ENCODE measurements at regions not wholly inside any gene's neighbourhood (a gene's known extent, or its start where the extent isn't known, plus 50 kb on each side); places are given as distances from the start of the nearest gene placed in this dataset.

DNA sequence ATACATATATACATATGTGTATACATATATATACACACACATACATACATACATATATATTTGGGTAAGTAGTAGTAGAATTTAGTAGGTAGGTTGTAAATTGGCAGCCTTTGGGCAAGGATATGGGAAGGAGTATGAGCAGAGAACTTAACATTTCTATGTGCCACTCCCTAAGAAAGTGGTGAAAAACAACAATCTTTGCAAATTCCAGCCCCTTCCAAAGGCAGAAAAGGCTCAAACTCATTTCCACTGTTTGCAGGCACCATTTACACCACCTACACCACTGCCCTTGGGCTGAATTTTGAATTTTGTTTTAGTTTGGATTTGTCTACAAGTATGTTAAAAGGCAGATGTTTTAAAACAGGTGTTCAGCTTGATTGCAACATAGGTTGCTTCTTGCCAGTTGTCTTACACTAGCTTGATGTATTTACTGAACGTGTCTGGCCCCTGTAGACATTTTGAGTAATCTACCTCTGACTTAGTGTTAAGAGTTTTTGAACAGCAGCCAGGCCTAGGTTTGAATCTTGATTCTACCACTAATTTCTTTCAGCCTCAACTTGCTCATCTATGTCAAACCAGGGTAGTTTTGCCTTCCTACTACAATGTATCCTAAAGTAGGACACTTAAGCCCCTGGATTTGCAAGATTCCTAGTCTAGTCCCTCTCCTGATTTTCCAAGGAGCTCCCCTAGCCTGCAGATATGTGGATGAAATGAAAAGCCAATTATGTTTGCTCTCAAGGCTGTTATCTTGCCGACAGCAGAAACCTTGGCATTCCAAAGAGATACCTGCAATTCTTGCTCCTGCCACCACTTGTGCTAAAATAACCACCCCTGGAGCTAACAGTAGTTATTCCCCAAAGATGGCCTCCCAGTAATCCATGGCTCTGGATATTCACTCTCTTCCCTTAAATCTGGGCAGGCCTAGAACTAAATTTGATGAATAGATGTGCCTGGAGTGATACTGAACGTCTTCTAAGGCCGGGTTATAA is 156.2 kb upstream of the SLC44A1 start:
- no peak for TF ChIP-seq GATA2 (IDR thresholded peaks at IDR 0.05; ENCODE audit: low read depth, low read length)
- no peak for TF ChIP-seq GATA3 (IDR thresholded peaks at IDR 0.05; ENCODE audit: low read depth, low read length)

DNA sequence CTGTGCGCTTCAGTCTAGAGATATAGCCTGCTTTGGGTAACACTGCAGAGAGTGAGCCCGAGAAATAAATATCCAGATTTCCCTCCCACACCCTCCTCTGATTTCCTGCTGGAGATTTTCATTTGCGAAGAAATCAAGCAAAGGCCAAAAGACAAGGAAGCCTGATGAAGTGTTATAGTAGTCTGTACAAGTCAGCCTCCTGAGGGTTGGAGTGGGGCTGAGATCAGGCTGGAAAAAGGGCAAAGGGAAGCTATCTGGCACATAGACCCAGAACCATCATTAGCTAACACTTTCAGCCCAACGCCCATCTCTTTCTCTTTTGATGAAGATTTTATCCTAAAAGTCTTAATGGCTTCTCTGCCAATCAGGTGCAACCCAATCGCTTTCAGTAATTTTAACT is 154.6 kb upstream of the SLC44A1 start:
- TF ChIP-seq GATA2 (IDR thresholded peaks at IDR 0.05; ENCODE audit: low read depth, low read length) (no peak), GATA3 (IDR thresholded peaks at IDR 0.05; ENCODE audit: low read depth, low read length) (no peak)

DNA sequence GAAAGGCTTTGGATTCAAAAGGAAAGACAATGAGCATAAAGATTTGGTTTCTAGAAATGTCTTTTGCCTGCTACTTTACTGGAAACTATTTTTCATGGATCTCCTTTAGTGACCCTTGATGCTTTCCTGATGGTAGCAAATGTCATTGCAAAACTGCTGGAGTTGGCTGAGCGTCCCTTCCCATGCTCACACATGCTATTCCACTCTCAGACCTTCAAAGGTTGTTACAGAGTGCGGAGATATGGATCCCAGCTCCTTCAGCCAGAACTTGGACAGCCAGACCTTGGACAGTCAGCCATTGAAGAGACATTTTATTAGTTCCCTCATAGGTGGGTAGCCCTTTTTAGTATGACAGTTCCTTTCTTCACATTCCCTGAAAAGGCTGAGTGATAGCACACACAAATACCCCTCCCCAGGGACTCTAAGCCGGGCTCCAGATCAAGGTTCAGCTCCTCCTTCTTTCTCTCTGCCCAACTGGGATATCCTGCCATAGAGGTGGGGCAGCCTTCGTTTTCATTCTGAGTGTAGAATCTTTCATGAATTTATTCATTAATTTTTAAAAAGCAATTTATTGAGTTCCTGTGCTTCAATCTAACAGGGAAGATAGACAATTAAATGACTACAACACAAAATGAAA is 153.3 kb upstream of the SLC44A1 start:
- TF ChIP-seq GATA2 (IDR thresholded peaks at IDR 0.05; ENCODE audit: low read depth, low read length): no peak
- no peak for TF ChIP-seq GATA3 (IDR thresholded peaks at IDR 0.05; ENCODE audit: low read depth, low read length)

DNA sequence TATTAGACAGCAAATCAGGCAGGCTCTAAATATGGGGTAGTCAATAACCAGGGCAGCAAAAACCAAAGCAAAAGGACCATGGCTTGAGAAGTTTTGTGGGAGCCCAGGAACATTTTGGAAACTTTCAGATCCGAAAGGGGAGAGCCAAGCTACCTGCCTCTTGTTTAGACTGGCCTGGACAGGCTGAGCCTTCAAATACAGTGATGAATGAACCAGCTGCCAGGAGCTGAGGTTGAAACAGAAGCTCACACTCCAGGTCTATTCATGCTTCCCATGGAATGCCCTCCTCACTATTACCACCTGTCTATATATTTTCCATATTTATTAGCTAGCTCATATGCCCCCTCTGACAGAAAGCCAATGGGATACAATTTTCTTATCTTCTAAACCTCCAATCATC is 150.8 kb upstream of the SLC44A1 start:
- no peak for TF ChIP-seq GATA2 (IDR thresholded peaks at IDR 0.05; ENCODE audit: low read depth, low read length)
- TF ChIP-seq GATA3 (IDR thresholded peaks at IDR 0.05; ENCODE audit: low read depth, low read length): no peak

DNA sequence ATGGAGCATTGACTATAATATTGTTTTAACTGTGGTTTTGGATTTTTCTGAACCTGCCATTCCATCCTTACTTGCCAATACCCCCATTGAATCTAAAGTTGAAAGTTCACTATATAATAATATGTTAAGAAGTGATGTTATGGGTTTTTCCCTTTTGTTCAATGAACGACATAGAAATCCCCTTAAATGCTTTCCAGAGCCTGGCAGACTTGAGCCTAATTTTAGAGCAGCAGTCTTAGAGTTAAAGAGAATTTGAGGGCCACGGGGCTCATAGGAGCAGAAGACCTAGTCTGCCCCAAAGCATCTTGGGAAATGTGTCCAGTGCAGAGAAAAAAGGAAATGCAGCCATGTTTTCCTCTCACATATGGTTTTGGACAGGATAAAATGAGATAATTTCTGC is 146.1 kb upstream of the SLC44A1 start:
- TF ChIP-seq GATA3 (IDR thresholded peaks at IDR 0.05; ENCODE audit: low read depth, low read length) (no peak), GATA2 (IDR thresholded peaks at IDR 0.05; ENCODE audit: low read depth, low read length) (no peak)

DNA sequence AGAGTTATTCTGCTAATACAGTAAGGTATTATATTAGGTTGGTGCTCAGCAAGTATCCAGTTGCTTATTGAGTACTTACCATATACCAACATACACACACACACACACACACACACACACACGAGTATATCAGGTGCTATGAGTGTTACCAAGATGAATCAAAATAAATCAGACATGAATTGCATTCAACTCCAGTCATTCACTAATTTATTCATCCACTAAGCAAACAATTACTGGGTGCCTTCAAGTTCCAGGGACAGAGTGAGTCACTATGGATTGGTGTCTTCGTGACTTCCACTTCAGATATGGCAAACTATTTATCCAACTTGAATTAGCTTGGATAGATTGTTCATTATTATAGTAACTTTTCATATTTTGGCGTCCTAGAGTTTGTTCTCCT is 140.7 kb upstream of the SLC44A1 start:
- TF ChIP-seq GATA3 (IDR thresholded peaks at IDR 0.05; ENCODE audit: low read depth, low read length) (no peak), GATA2 (IDR thresholded peaks at IDR 0.05; ENCODE audit: low read depth, low read length) (no peak)

DNA sequence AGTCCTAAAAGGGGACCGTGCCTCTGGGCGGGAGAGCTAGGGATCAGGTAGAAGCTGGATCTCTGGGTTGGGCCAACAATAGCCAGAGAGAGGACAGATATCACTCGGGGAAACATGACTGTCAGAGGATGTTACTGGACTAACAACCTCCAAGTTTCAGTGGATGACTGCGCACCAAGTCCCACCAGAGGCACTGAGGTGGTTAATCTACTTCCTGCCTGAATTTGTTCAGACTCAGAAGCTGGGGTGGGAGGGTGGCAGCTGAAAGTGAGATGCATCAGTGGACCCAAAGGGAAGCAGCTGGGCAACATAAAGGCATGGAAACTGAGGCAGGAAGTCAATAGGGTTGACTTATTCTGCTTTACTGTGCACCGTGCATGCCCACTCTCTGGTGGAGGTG is 130.1 kb upstream of the SLC44A1 start:
- no peak for TF ChIP-seq GATA3 (IDR thresholded peaks at IDR 0.05; ENCODE audit: low read depth, low read length)
- TF ChIP-seq GATA2 (IDR thresholded peaks at IDR 0.05; ENCODE audit: low read depth, low read length): no peak

DNA sequence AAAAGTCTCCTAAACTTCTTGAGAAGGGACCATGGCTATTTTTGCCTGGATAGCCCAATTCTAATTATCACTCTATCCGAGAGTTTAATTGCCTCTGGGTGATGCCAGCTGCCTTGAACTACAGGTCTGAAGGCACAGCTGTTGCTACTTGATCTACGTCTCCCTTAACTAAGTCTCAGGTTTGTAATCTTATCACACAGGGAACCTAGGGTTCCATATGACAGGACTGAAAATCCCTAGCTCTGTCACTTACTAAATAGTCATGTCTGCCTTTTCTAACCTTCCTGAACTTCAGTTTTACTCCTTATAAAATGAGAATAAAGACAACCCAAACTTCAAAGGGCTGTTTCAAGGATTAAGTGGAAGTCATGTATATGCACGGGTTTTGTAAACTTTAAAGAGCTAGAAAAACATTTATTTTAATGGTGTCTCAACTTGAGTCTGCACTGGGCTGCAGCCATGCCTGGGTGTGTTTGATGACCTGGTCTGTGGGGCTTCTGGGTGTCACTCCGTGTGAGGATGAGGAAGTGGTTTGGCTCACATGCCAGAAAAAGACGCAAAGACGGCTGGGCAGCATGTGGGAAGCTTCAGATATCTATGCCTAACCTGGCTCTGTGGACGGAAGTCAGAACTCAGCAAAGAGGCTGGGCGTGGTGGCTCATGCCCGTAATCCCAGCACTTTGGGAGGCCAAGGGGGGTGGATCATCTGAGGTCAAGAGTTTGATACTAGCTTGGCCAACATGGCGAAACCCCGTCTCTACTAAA is 129.3 kb upstream of the SLC44A1 start:
- TF ChIP-seq GATA2 (IDR thresholded peaks at IDR 0.05; ENCODE audit: low read depth, low read length) (no peak), GATA3 (IDR thresholded peaks at IDR 0.05; ENCODE audit: low read depth, low read length) (no peak)

DNA sequence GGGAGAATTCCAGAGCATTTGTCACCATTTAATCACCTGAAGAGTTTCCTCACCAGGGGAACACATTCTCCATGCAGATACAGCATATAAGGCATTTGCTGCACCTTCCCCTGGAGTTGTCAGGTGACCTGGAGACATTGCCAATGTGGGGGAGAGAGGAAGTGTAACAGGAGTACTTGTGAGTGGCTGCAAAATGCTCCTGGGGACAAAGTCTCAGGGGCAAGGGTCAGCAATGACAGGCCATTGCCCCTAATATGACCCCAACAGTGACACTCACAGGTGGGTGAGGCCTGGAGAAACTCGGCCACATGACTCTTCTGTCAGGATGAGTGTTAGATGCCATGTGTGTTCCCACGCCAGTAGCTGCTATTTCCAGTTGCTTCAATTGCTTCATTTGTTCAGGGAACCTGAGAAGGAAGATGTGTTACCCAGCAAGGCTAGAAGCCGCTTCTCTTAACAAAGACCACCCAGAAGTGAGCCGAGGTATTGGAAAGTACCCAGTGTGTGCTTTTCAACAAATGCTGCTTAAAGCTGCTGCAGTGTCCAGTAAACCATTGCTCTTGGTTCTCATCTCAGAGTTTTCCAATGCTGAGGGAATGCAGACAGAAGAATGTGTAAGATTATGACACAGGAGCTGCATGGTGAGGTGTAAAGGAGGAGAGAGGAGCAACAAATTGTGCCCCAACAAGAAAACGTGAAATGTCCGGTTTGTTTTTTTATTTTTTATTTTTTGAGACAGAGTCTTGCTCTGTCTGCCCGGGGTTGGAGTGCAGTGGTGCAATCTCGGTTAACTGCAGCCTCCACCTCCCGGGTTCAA is 128.2 kb upstream of the SLC44A1 start:
- TF ChIP-seq GATA2 (IDR thresholded peaks at IDR 0.05; ENCODE audit: low read depth, low read length) (no peak), GATA3 (IDR thresholded peaks at IDR 0.05; ENCODE audit: low read depth, low read length) (no peak)

DNA sequence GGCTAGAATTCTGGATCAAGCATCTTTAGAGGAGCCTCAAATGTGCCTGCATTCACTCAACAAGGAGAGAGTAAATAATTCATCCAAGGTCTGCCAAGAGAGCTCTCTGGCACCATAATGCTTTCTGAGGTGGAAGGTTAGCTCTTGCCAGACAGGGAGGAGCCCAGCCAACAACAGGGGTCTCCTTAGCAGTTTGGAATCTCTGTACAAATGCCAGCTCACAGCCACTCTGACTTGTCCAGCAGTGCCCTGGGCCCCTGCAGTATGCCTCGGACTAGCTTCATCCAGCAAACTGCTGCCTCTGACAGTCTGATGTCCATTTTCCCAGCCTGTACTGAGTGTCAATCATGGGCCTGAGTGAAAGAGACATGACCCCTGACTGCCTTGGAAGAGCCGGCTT is 127.2 kb upstream of the SLC44A1 start:
- TF ChIP-seq GATA2 (IDR thresholded peaks at IDR 0.05; ENCODE audit: low read depth, low read length) (no peak), GATA3 (IDR thresholded peaks at IDR 0.05; ENCODE audit: low read depth, low read length) (no peak)

DNA sequence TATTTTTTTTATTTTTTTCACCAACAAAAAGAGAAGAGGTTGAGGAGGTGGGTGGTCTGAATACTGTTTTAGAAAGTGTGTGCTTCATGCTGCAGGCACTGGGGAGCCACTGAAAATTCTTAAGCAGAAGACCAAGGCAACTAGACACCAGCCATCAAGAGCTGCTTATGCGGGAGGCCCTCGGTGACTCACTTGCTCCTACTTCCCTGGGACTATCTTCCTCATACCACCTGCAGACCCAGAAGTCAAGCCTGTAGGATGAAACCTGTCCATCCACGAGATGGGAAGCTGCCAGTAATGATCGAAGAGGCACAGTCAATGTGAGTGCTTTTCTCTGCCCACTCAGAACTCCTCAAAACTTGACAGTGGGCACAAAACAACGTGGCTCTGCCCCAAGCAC is 125.8 kb upstream of the SLC44A1 start:
- TF ChIP-seq GATA2 (IDR thresholded peaks at IDR 0.05; ENCODE audit: low read depth, low read length) (no peak), GATA3 (IDR thresholded peaks at IDR 0.05; ENCODE audit: low read depth, low read length) (no peak)

DNA sequence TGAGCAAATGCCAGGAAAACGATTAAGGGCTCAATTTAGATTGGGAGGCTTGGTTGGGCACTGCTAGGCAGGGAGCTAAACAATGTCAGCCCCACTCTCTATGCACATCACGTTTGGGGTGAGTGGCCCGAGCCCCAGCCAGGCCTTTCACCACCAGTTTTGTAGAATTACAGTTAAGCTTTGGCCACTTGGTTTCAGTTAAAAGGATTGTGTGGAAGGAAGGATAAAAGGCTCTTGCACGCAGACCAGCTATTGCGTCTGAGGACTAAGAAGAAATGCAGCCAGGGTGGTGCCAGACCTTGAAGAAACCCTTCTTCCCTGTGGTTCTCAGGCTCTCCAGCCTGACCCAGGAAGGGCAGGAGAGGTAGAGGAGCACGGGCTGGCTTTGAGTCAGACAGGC is 125.3 kb upstream of the SLC44A1 start:
- TF ChIP-seq GATA2 (IDR thresholded peaks at IDR 0.05; ENCODE audit: low read depth, low read length) (no peak), GATA3 (IDR thresholded peaks at IDR 0.05; ENCODE audit: low read depth, low read length) (no peak)

DNA sequence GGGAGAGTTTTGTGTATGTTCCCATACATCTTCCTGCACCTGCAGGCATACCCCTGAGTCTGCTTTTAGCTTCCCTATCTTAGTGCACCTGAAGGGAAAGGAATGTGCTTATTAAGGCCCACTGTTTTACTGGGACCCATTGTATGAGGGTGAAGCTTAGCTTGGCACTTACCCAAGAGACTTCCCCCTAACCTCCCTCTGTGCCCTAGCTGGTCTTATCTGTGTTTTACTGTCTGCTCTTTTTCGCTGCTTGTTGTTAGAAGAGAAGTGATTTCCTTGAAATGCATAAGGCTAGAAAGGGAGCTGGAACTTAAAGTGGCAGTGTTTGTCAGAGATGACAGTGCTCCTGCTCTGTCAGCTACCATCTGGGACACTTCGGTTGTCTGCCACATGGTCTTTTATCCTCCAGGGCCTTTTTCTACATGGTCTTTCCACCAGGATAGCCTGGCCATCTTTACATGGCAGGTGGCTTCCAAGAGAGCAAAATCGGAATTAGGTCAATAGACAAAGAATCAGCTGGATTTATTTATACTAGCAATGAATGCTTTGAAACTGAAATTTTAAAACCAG is 122.5 kb upstream of the SLC44A1 start:
- no peak for TF ChIP-seq GATA2 (IDR thresholded peaks at IDR 0.05; ENCODE audit: low read depth, low read length)
- no peak for TF ChIP-seq GATA3 (IDR thresholded peaks at IDR 0.05; ENCODE audit: low read depth, low read length)
